SK-N-MC (cell line): ENCODE measurements at regions not wholly inside any gene's neighbourhood (a gene's known extent, or its start where the extent isn't known, plus 50 kb on each side); places are given as distances from the start of the nearest gene placed in this dataset.

Experiments used
- EZH2 ChIP-seq: fragments of 200-600 bp; sonication (generic); IDR thresholded peaks from one replicate; pipeline ENCODE4 v1.6.1; 2017; ENCODE audit warnings: antibody characterized with exemption
- FOXP2 ChIP-seq: optimal IDR thresholded peaks from 2 replicates; pipeline ENCODE3; 2011; ENCODE audit warnings: mild to moderate bottlenecking, moderate library complexity; ENCODE audit not compliant: insufficient read depth; ENCODE audit errors: extremely low read length, control extremely low read depth
- POLR2AphosphoS5 ChIP-seq: IDR thresholded peaks from 2 replicates; pipeline ENCODE4 v1.6.1; 2012; ENCODE audit warnings: mild to moderate bottlenecking, low read depth, low read length, borderline replicate concordance

- TF ChIP-seq POLR2AphosphoS5, result no peak
- TF ChIP-seq EZH2, result no peak
- TF ChIP-seq FOXP2, result no peak
Measured at GRCh38 chr5:39505363-39505762, 80.6 kb upstream of the DAB2 start.
